ENCODE measurements at regions not wholly inside any gene's neighbourhood (a gene's known extent, or its start where the extent isn't known, plus 50 kb on each side); places are given as distances from the start of the nearest gene placed in this dataset.

DNA sequence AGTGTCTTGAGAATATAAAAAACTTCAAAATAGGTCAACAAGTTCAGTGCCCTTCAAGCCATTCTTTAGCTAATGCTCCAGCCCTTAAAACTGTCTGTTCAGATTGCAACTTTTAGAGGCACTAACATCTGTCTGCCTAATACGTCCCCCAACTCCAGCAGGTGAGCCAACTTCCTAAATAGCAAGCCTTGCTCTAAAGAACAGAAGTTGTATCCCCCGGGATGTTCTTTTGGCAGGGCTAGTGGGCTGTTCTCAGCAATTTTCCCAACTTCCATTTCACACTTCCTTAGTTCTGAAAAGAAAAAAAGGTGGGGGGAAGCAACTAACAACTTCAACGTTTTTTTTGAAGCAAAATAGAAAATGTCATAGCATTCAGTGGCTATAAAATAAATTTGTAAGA is 290.0 kb upstream of the PTCHD4 start:
- Histone ChIP-seq H3K9me3 (ENCODE audit: control insufficient read depth, low read depth, low read length) (no peaks in the 10 kb centered on the region), H3K79me2 (ENCODE audit: insufficient read depth, low read length) (no peaks in the 10 kb centered on the region), H3K23ac (ENCODE audit: insufficient read length, low read depth, low read length) (no peak overlapping the region), H2BK120ac (ENCODE audit: low read depth, low read length, poor library complexity, severe bottlenecking) (no peak overlapping the region), H3K14ac (ENCODE audit: insufficient read depth, low read length) (no peak overlapping the region), H2AK5ac (ENCODE audit: insufficient read length, low read length) (no peak overlapping the region), H2BK12ac (ENCODE audit: insufficient read length, low read depth, low read length) (no peak overlapping the region), H4K20me1 (ENCODE audit: control insufficient read depth, insufficient read depth, insufficient read length) (no peaks in the 10 kb centered on the region), H2AFZ (ENCODE audit: low read length) (no peak overlapping the region), H3K4me1 (ENCODE audit: insufficient read depth, low read length) (no peaks in the 10 kb centered on the region), H2BK15ac (ENCODE audit: low read depth, low read length) (no peak overlapping the region), H3K79me1 (ENCODE audit: insufficient read depth, low read depth, low read length, poor library complexity, severe bottlenecking) (no peaks in the 10 kb centered on the region), H3T11ph (ENCODE audit: low read length) (no peak overlapping the region), H2BK20ac (ENCODE audit: low read depth, low read length, poor library complexity, severe bottlenecking) (no peak overlapping the region), H3K4ac (ENCODE audit: low read depth, low read length) (no peak overlapping the region), H3K23me2 (ENCODE audit: insufficient read length, low read depth, low read length, poor library complexity, severe bottlenecking) (no peaks in the 10 kb centered on the region), H3K27ac (ENCODE audit: insufficient read length, low read depth, low read length) (no peak overlapping the region), H3K9ac (ENCODE audit: extremely low read depth, insufficient read length, low read length) (no peak overlapping the region), H4K8ac (replicated peaks; ENCODE audit: insufficient read length, low read depth, low read length) (no peak overlapping the region), H3K4me2 (ENCODE audit: insufficient read depth, insufficient read length, low read length) (no peak overlapping the region), H3K27me3 (ENCODE audit: insufficient read depth, low read length) (no peaks in the 10 kb centered on the region), H4K5ac (ENCODE audit: insufficient read length, low read depth, low read length) (no peak overlapping the region), H3K56ac (ENCODE audit: insufficient read length, low read depth, low read length) (no peak overlapping the region), H2BK5ac (ENCODE audit: insufficient read length, low read length) (no peak overlapping the region), H3K18ac (ENCODE audit: insufficient read length, low read depth, low read length) (no peak overlapping the region), H4K91ac (ENCODE audit: insufficient read length, low read depth, low read length) (no peak overlapping the region)
- Mint-ChIP-seq H3K36me3 (ENCODE audit: insufficient read depth in 1 of 3, low read depth in 3 of 3) (peaks cover 0 to 2% (median 0%) of the 10 kb centered on the region in 3 experiments; a peak in 2 of 7 replicates), H3K27me3 (ENCODE audit: low read depth) (no peaks in the 10 kb centered on the region), H3K4me3 (no peak overlapping the region), H3K4me1 (no peaks in the 10 kb centered on the region), H3K27ac (no peak overlapping the region), H3K9me3 (peaks cover 6 to 8% of the 10 kb centered on the region in 2 experiments; a peak in 4 of 5 replicates)
- DNase-seq, result no peak
- TF ChIP-seq CTCF (conservative IDR thresholded peaks at IDR 0.05), result no peak
- WGBS (ENCODE audit: extremely low coverage, insufficient read length, low lambda C conversion rate), result no CpG with 5 or more reads among the region's 3 CpGs

Data from H9 (cell line).